WERI-Rb-1 (cell line): ENCODE measurements at regions not wholly inside any gene's neighbourhood (a gene's known extent, or its start where the extent isn't known, plus 50 kb on each side); places are given as distances from the start of the nearest gene placed in this dataset.

Source experiments
- DNase-seq: peaks from one replicate; pipeline ENCODE4 v3.0.0-alpha.2; 2020
- H3K27ac ChIP-seq: fragments of 250-450 bp; sonication (Bioruptor Pico); 2 replicates; pipeline ENCODE4 v1.5.1; 2020; ENCODE audit warnings: mild to moderate bottlenecking, moderate library complexity
- H3K27me3 ChIP-seq: fragments of 250-450 bp; sonication (Bioruptor Pico); 2 replicates; pipeline ENCODE4 v1.5.1; 2021; ENCODE audit warnings: mild to moderate bottlenecking, low read depth, moderate library complexity; ENCODE audit not compliant: insufficient read depth, severe bottlenecking
- H3K36me3 ChIP-seq: fragments of 250-450 bp; sonication (Bioruptor Pico); 2 replicates; pipeline ENCODE4 v1.5.1; 2020; ENCODE audit warnings: mild to moderate bottlenecking, moderate library complexity
- H3K4me3 ChIP-seq: 2 replicates; pipeline ENCODE4 v1.5.1; 2011; ENCODE audit warnings: low read depth, mild to moderate bottlenecking, control low read depth, low read length
- H3K9me3 ChIP-seq: fragments of 250-450 bp; sonication (Bioruptor Pico); 2 replicates; pipeline ENCODE4 v1.5.1; 2021; ENCODE audit warnings: mild to moderate bottlenecking, moderate library complexity; ENCODE audit not compliant: severe bottlenecking
- CTCF ChIP-seq: IDR thresholded peaks from 2 replicates; pipeline ENCODE4 v1.5.1; 2011; ENCODE audit warnings: low read depth, mild to moderate bottlenecking, control low read depth, inconsistent platforms, low read length

- no peak for DNase-seq
- no peaks in the 10 kb centered on the region for H3K27me3 ChIP-seq
- no peak overlapping the region for H3K4me3 ChIP-seq
- no peak overlapping the region for H3K27ac ChIP-seq
- TF ChIP-seq CTCF: no peak
- peaks cover 3% of the 10 kb centered on the region for H3K9me3 ChIP-seq
- H3K36me3 ChIP-seq: no peaks in the 10 kb centered on the region
Measured at GRCh38 chr16:8110572-8111514, 479.5 kb downstream of the TMEM114 start.

- no peak for DNase-seq
- Histone ChIP-seq H3K27ac (no peak overlapping the region), H3K27me3 (no peaks in the 10 kb centered on the region), H3K9me3 (peaks cover 3% of the 10 kb centered on the region), H3K36me3 (no peaks in the 10 kb centered on the region), H3K4me3 (no peak overlapping the region)
- TF ChIP-seq CTCF: no peak
Measured at GRCh38 chr16:8109510-8110369, 480.6 kb downstream of the TMEM114 start.

- TF ChIP-seq CTCF: no peak
- H3K36me3 ChIP-seq: no peaks in the 10 kb centered on the region
- H3K4me3 ChIP-seq: no peak overlapping the region
- H3K27ac ChIP-seq: no peak overlapping the region
- H3K9me3 ChIP-seq: peaks cover 3% of the 10 kb centered on the region
- no peaks in the 10 kb centered on the region for H3K27me3 ChIP-seq
- DNase-seq: no peak
Measured at GRCh38 chr16:8108991-8109509, 481.3 kb downstream of the TMEM114 start.

- Histone ChIP-seq H3K27me3 (no peaks in the 10 kb centered on the region), H3K36me3 (no peaks in the 10 kb centered on the region), H3K27ac (no peak overlapping the region), H3K9me3 (no peaks in the 10 kb centered on the region), H3K4me3 (no peak overlapping the region)
- DNase-seq: no peak
- no peak for TF ChIP-seq CTCF
Measured at GRCh38 chr16:8107296-8107695, 483.0 kb downstream of the TMEM114 start.

- Histone ChIP-seq H3K4me3 (no peak overlapping the region), H3K9me3 (no peaks in the 10 kb centered on the region), H3K27me3 (no peaks in the 10 kb centered on the region), H3K27ac (no peak overlapping the region), H3K36me3 (no peaks in the 10 kb centered on the region)
- no peak for DNase-seq
- no peak for TF ChIP-seq CTCF
Measured at GRCh38 chr16:8103649-8104289, 486.5 kb downstream of the TMEM114 start.
